Panc1 (cell line): ENCODE measurements at regions not wholly inside any gene's neighbourhood (a gene's known extent, or its start where the extent isn't known, plus 50 kb on each side); places are given as distances from the start of the nearest gene placed in this dataset.

Experiments
- ATAC-seq: fragments of 200-7000 bp; cut with Tn5 transposase; 2 replicates; pipeline ENCODE4 v1.9.1; 2020; ENCODE audit warnings: mild to moderate bottlenecking, moderate library complexity
- BruUV-seq: library from RNA; stranded (reverse); fragments of 400-500 nt; replicated peaks from 2 replicates; lab custom pipeline; 2021; lab: Mats Ljungman, UMichigan
- CTCF ChIA-PET: fragments of 300-600 bp; sonication (Branson Sonifier 250); formaldehyde crosslinking; loops from one replicate; lab custom pipeline; 2022; ENCODE audit warnings: antibody characterized with exemption; lab: Charles Lee
- POLR2A ChIA-PET: fragments of 300-600 bp; sonication (Branson Sonifier 250); formaldehyde crosslinking; loops from one replicate; lab custom pipeline; 2022; ENCODE audit warnings: antibody characterized with exemption; lab: Charles Lee
- DNase-seq: peaks from one replicate; pipeline ENCODE4 v3.0.0-alpha.2; 2010; ENCODE audit warnings: low read depth, low spot score
- H3K27ac ChIP-seq: 2 replicates; pipeline ENCODE4 v1.5.1; 2011; ENCODE audit warnings: mild to moderate bottlenecking, low read length, inconsistent platforms
- H3K27me3 ChIP-seq: fragments of 200-500 bp; sonication (Bioruptor generic); 2 replicates; pipeline ENCODE4 v1.6.0; 2014; ENCODE audit warnings: low read length, inconsistent platforms; ENCODE audit not compliant: control insufficient read depth, insufficient read depth
- H3K36me3 ChIP-seq: fragments of 200-500 bp; sonication (Bioruptor generic); 2 replicates; pipeline ENCODE4 v1.5.1; 2014; ENCODE audit warnings: inconsistent platforms, mild to moderate bottlenecking, low read length, moderate library complexity; ENCODE audit not compliant: control insufficient read depth, insufficient read depth
- H3K4me1 ChIP-seq: 2 replicates; pipeline ENCODE4 v1.5.1; 2011; ENCODE audit warnings: inconsistent platforms, mild to moderate bottlenecking, low read length, moderate library complexity; ENCODE audit not compliant: control insufficient read depth, insufficient read depth
- H3K4me3 ChIP-seq, 2 experiments: 2 replicates each; pipeline ENCODE4 v1.5.1; 2011 to 2012; ENCODE audit warnings: low read depth in 2 of 2, low read length in 2 of 2, mild to moderate bottlenecking in 2 of 2, inconsistent platforms in 1 of 2, moderate library complexity in 1 of 2
- H3K9me3 ChIP-seq: fragments of 200-500 bp; sonication (Bioruptor generic); 2 replicates; pipeline ENCODE4 v1.5.1; 2014; ENCODE audit warnings: low read depth, mild to moderate bottlenecking, inconsistent platforms, low read length, moderate library complexity; ENCODE audit not compliant: control insufficient read depth, insufficient read depth
- CTCF ChIP-seq: fragments of 450-650 bp; IDR thresholded peaks from 2 replicates; pipeline ENCODE4 v1.5.1; 2017; ENCODE audit warnings: mild to moderate bottlenecking
- POLR2AphosphoS5 ChIP-seq: IDR thresholded peaks from 2 replicates; pipeline ENCODE4 v1.6.1; 2012; ENCODE audit warnings: mild to moderate bottlenecking, low read depth, low read length, moderate library complexity
- SIN3A ChIP-seq: IDR thresholded peaks from 2 replicates; pipeline ENCODE4 v1.6.1; 2012; ENCODE audit warnings: low read depth, mild to moderate bottlenecking, low read length, moderate library complexity, borderline replicate concordance; ENCODE audit not compliant: insufficient read depth
- TCF7L2 ChIP-seq: IDR thresholded peaks from 2 replicates; pipeline ENCODE4 v1.6.1; 2011; ENCODE audit warnings: mild to moderate bottlenecking, low read depth, low read length, inconsistent platforms
- in situ Hi-C: cut with HindIII; loops from 2 replicates; pipeline ENCODE4 v1.10.0; 2016; ENCODE audit warnings: low sequenced_read_pairs, low pct_unique_long_range_greater_than_20kb
- intact Hi-C: fragments of 100-400 bp; cut with micrococcal nuclease; formaldehyde crosslinking; loops from one replicate; pipeline ENCODE4 v1.10.0; 2022; ENCODE audit not compliant: unreplicated experiment
- TF ChIP-seq, protein P1 (sequence below), 2 experiments: IDR thresholded peaks; 2 replicates each; pipeline ENCODE4 v1.6.1; 2011 to 2012; ENCODE audit warnings: low read depth in 2 of 2, control low read depth in 1 of 2, low read length in 1 of 2, mild to moderate bottlenecking in 1 of 2, moderate library complexity in 1 of 2; ENCODE audit not compliant: insufficient read depth in 1 of 2

GRCh38 chr1:195791796-195792195 lies 816.4 kb downstream of the KCNT2 start:
- DNase-seq = no peak
- BruUV-seq = no TSS peak
- no peaks in the 10 kb centered on the region for H3K4me1 ChIP-seq
- ChIA-PET POLR2A (no interaction called here), CTCF (no interaction called here)
- intact Hi-C loops = no loop called here
- ATAC-seq = no peak
- TF ChIP-seq POLR2AphosphoS5 (no peak), SIN3A (no peak), CTCF (no peak), TCF7L2 (no peak)
- TF ChIP-seq, protein P1, sequence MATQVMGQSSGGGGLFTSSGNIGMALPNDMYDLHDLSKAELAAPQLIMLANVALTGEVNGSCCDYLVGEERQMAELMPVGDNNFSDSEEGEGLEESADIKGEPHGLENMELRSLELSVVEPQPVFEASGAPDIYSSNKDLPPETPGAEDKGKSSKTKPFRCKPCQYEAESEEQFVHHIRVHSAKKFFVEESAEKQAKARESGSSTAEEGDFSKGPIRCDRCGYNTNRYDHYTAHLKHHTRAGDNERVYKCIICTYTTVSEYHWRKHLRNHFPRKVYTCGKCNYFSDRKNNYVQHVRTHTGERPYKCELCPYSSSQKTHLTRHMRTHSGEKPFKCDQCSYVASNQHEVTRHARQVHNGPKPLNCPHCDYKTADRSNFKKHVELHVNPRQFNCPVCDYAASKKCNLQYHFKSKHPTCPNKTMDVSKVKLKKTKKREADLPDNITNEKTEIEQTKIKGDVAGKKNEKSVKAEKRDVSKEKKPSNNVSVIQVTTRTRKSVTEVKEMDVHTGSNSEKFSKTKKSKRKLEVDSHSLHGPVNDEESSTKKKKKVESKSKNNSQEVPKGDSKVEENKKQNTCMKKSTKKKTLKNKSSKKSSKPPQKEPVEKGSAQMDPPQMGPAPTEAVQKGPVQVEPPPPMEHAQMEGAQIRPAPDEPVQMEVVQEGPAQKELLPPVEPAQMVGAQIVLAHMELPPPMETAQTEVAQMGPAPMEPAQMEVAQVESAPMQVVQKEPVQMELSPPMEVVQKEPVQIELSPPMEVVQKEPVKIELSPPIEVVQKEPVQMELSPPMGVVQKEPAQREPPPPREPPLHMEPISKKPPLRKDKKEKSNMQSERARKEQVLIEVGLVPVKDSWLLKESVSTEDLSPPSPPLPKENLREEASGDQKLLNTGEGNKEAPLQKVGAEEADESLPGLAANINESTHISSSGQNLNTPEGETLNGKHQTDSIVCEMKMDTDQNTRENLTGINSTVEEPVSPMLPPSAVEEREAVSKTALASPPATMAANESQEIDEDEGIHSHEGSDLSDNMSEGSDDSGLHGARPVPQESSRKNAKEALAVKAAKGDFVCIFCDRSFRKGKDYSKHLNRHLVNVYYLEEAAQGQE (IDR thresholded peaks at IDR 0.05; ENCODE audit: insufficient read depth in 1 of 2, low read depth in 2 of 2, low read length in 1 of 2) = no peak
- in situ Hi-C loops = no loop called here
- H3K27me3 ChIP-seq = no peaks in the 10 kb centered on the region
- no peak overlapping the region for H3K27ac ChIP-seq
- no peak overlapping the region for H3K4me3 ChIP-seq
- H3K36me3 ChIP-seq = no peaks in the 10 kb centered on the region
- H3K9me3 ChIP-seq = no peaks in the 10 kb centered on the region

DNA sequence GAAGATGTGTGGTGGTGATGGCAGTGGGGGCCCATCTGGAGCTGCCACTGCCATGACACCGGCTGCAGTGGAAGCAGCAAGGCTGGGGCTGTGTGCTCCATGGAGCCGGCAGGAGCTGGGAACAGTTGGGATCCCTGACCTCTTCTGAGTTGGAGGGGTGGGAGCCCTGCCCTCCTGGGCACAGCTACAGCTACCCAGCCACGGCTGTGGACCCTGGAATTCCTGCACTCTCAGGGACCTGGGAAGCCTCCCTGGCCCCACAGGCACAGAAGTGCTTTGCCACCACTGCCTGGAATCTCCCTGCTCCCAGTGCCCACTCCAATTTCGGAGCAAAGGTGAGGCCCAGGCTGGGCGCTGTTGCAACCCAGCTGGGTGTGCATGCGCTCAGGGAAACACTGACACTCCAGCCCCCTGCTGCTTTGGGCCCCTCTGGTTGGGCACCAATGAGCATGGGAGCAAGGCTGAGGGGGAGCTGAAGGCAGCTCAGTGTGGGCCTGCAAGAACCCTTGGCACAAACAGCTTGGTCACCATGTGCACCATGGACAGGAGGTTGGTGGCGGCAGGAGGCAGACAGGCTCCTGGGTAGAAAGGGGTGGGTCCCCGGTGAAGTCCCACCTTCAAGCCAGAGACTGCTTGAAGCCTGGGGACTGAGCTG lies 817.6 kb downstream of the KCNT2 start:
- Histone ChIP-seq H3K27me3 (no peaks in the 10 kb centered on the region), H3K4me3 (no peak overlapping the region), H3K4me1 (no peaks in the 10 kb centered on the region), H3K36me3 (no peaks in the 10 kb centered on the region), H3K27ac (no peak overlapping the region), H3K9me3 (no peaks in the 10 kb centered on the region)
- DNase-seq (no peak), ATAC-seq (no peak)
- in situ Hi-C loops (no loop called here), intact Hi-C loops (no loop called here)
- POLR2A ChIA-PET = no interaction called here
- BruUV-seq = no TSS peak
- TF ChIP-seq TCF7L2 (no peak), SIN3A (no peak), POLR2AphosphoS5 (no peak), CTCF (no peak)
- TF ChIP-seq, protein P1 (IDR thresholded peaks at IDR 0.05; ENCODE audit: insufficient read depth in 1 of 2, low read depth in 2 of 2, low read length in 1 of 2) = no peak
- CTCF ChIA-PET = no interaction called here
